ENCODE measurements at regions not wholly inside any gene's neighbourhood (a gene's known extent, or its start where the extent isn't known, plus 50 kb on each side); places are given as distances from the start of the nearest gene placed in this dataset.

DNA sequence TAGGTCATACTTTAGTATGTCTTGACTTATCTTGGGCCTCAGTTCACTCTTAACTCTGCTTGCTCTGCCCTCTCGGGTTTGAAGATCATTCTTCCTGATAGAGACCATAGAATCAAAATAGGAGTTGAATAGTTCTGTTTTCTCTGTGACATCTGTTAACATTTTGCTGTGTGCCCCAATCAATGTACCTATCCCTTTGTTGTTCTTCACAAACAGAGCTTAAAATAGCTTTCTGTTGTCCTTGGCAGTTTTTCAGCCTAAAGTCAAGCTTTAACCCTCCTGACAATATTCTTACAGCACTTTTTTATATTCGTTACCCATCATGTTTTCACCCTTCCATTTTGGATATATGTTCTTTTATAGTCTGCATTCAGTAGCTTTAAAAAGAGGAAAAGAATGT is 724.5 kb upstream of the FANCL start:
- H3K27me3 Mint-ChIP-seq (ENCODE audit: low read depth) = no peaks in the 10 kb centered on the region

DNA sequence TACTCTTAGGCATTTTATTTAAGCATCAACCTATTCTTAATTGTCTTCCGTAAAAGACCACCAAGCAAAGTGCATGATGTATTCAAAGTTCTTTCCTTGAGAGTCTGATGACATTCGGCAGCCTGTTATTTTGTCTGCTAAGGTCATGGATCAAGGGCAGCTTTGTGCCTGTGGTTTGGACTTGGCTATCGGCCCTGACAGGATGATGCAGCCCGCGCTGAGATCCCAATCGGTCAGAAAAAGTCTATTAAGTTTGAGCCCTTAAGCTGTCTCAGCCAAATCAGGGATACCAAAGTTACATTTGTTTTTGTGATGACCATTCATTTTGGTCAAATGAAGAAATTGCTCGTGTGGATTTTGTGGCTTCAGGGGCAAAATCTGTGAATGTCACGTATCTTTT is 718.9 kb upstream of the FANCL start:
- Mint-ChIP-seq H3K4me1 (peaks cover 13% of the 10 kb centered on the region), H3K9me3 (no peaks in the 10 kb centered on the region), H3K27me3 (ENCODE audit: low read depth) (peaks cover 3% of the 10 kb centered on the region), H3K27ac (no peak overlapping the region), H3K4me3 (no peak overlapping the region), H3K36me3 (ENCODE audit: low read depth) (no peaks in the 10 kb centered on the region)
- no peak for TF ChIP-seq CTCF (IDR thresholded peaks at IDR 0.05; ENCODE audit: unreplicated experiment in 3 of 3)

More for the DNA sequence above, 724.5 kb upstream of the FANCL start:
- no peak for TF ChIP-seq CTCF (IDR thresholded peaks at IDR 0.05; ENCODE audit: unreplicated experiment in 3 of 3)
- Mint-ChIP-seq H3K27ac (no peak overlapping the region), H3K36me3 (ENCODE audit: low read depth) (no peaks in the 10 kb centered on the region), H3K9me3 (no peaks in the 10 kb centered on the region), H3K4me1 (no peaks in the 10 kb centered on the region), H3K4me3 (no peak overlapping the region)

DNA sequence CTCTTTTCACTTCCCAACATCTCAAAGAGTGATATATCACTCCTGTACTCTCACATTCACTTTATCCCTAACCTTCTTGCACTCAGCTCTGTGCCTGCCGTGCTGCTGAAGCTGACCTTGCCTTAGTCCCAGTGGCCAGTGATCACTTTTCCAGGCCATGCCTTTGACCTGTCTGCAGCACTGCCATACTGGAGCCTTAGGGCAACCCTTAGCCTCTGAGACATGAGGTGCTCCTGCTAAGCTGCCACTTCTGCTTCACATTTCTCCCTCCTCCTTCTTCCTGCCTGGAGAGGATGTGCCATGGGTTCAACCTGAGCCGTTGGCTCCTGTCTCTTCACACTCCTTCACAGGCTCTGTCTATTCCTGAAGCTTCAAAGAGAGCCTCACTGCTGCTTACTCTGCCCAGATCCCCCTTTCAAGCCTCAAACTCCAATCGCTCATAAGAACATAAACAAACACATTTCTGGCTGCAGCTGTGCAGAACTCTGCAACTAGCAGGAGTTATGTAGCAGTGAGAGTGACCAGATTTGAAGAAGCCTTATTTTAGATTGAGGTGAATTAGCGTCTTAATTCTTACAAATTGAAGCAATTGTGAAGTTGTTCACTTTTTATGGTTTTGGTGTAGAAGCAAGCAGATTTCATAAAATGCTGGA is 716.2 kb upstream of the FANCL start:
- H3K4me3 Mint-ChIP-seq = no peak overlapping the region
- H3K4me1 Mint-ChIP-seq = peaks cover 13% of the 10 kb centered on the region
- H3K36me3 Mint-ChIP-seq (ENCODE audit: low read depth) = no peaks in the 10 kb centered on the region
- H3K27ac Mint-ChIP-seq = peak overlapping the region in 2 of 3 experiments; percentile 1 to 2
- H3K27me3 Mint-ChIP-seq (ENCODE audit: low read depth) = peaks cover 3% of the 10 kb centered on the region
- TF ChIP-seq CTCF (IDR thresholded peaks at IDR 0.05; ENCODE audit: unreplicated experiment in 3 of 3) = no peak
- H3K9me3 Mint-ChIP-seq = no peaks in the 10 kb centered on the region

DNA sequence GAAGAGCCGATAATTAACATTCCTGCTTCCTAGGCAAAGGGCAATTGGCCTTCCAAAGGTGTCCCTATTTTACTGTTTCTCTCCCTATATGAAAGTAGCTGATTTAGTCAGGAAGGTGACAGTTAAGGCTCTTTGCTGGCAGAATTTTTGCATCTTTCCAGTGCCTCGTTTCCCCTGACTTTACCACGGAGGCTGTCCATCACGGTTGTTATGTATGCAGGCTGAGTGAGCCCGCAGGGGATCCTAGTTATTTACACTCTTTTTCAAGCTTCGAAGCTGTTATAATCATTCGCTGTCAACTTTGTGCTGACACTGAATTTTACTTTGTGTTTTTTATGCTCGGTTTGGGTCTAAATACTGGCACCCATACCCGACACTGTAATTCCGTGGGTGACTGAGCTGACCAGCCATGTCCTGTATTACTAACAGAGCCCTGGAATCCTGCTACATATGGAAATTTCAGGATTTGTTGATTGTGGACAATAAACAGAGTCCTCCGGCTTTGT is 713.8 kb upstream of the FANCL start:
- peaks cover 3% of the 10 kb centered on the region for H3K27me3 Mint-ChIP-seq (ENCODE audit: low read depth)
- H3K27ac Mint-ChIP-seq = no peak overlapping the region
- H3K4me3 Mint-ChIP-seq = no peak overlapping the region
- no peak for TF ChIP-seq CTCF (IDR thresholded peaks at IDR 0.05; ENCODE audit: unreplicated experiment in 3 of 3)
- peaks cover 13% of the 10 kb centered on the region for H3K4me1 Mint-ChIP-seq
- no peaks in the 10 kb centered on the region for H3K36me3 Mint-ChIP-seq (ENCODE audit: low read depth)
- H3K9me3 Mint-ChIP-seq = no peaks in the 10 kb centered on the region

DNA sequence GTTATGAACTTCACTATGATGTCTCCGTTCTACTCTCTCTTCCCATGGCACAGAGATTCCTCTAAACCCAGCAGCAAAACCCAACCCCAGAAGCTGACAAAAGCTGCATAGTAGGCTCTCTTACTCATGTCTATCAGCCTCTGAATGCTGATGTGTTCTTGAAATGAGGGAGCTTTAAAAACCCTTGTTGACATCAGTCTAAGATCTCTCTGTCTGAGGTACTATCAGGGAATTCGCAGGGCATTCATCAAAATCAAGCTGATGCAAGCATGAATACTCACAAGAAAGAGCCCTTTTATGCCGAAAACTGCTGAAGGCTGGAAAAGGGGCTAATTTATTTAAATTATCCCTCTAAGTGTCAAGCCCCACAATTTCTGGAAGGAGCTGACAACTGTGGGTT is 710.6 kb upstream of the FANCL start:
- no peak overlapping the region for H3K4me3 Mint-ChIP-seq
- peaks cover 3% of the 10 kb centered on the region for H3K27me3 Mint-ChIP-seq (ENCODE audit: low read depth)
- TF ChIP-seq CTCF (IDR thresholded peaks at IDR 0.05; ENCODE audit: unreplicated experiment in 3 of 3) = no peak
- peaks cover 4% of the 10 kb centered on the region for H3K4me1 Mint-ChIP-seq
- no peaks in the 10 kb centered on the region for H3K36me3 Mint-ChIP-seq (ENCODE audit: low read depth)
- H3K9me3 Mint-ChIP-seq = no peaks in the 10 kb centered on the region
- H3K27ac Mint-ChIP-seq = no peak overlapping the region

Data from nephron (organoid).